ENCODE measurements at regions not wholly inside any gene's neighbourhood (a gene's known extent, or its start where the extent isn't known, plus 50 kb on each side); places are given as distances from the start of the nearest gene placed in this dataset.

DNA sequence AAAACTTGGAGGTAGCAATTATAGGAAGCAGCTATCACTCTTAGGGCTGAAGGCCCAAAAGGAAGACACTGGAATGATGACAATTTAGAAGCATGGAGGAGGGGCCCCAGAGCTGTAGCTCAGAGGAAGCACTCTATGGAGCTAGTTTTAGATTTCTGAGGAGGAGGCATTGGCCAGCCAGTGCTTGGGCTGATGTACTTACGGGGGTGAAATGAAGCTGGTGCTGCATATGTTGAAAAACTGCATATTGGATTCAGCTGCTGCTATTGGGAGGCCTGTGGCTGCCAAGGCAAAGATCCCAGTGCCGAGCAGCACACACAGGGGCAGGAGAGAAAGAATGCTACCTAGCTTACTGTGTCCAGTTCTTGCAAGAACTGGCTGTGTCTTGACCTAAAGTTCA lies 53.9 kb upstream of the HMHB1 start:
- no peaks in the 10 kb centered on the region for H3K9me3 Mint-ChIP-seq (ENCODE audit: low read depth)
- H3K36me3 Mint-ChIP-seq (ENCODE audit: insufficient read depth): no peaks in the 10 kb centered on the region
- TF ChIP-seq, protein P1, sequence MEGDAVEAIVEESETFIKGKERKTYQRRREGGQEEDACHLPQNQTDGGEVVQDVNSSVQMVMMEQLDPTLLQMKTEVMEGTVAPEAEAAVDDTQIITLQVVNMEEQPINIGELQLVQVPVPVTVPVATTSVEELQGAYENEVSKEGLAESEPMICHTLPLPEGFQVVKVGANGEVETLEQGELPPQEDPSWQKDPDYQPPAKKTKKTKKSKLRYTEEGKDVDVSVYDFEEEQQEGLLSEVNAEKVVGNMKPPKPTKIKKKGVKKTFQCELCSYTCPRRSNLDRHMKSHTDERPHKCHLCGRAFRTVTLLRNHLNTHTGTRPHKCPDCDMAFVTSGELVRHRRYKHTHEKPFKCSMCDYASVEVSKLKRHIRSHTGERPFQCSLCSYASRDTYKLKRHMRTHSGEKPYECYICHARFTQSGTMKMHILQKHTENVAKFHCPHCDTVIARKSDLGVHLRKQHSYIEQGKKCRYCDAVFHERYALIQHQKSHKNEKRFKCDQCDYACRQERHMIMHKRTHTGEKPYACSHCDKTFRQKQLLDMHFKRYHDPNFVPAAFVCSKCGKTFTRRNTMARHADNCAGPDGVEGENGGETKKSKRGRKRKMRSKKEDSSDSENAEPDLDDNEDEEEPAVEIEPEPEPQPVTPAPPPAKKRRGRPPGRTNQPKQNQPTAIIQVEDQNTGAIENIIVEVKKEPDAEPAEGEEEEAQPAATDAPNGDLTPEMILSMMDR (IDR thresholded peaks at IDR 0.05; ENCODE audit: unreplicated experiment): no peak
- no peak overlapping the region for H3K4me3 Mint-ChIP-seq (ENCODE audit: low read depth)
- no peak for DNase-seq (ENCODE audit: low spot score, unreplicated experiment)
- peaks cover 3% of the 10 kb centered on the region for H3K27me3 Mint-ChIP-seq
- H3K4me1 Mint-ChIP-seq (ENCODE audit: low read depth): no peaks in the 10 kb centered on the region
- no peak overlapping the region for H3K27ac Mint-ChIP-seq

GRCh38 chr5:143757116-143757515 lies 54.8 kb upstream of the HMHB1 start:
- Mint-ChIP-seq H3K36me3 (ENCODE audit: insufficient read depth) (no peaks in the 10 kb centered on the region), H3K4me1 (ENCODE audit: low read depth) (no peaks in the 10 kb centered on the region), H3K4me3 (ENCODE audit: low read depth) (no peak overlapping the region), H3K27ac (no peak overlapping the region), H3K9me3 (ENCODE audit: low read depth) (no peaks in the 10 kb centered on the region), H3K27me3 (peaks cover 3% of the 10 kb centered on the region)
- no peak for DNase-seq (ENCODE audit: low spot score, unreplicated experiment)
- TF ChIP-seq, protein P1 (IDR thresholded peaks at IDR 0.05; ENCODE audit: unreplicated experiment): no peak

GRCh38 chr5:143755966-143756365 lies 56.0 kb upstream of the HMHB1 start:
- Mint-ChIP-seq H3K27me3 (peaks cover 7% of the 10 kb centered on the region), H3K27ac (no peak overlapping the region)

DNA sequence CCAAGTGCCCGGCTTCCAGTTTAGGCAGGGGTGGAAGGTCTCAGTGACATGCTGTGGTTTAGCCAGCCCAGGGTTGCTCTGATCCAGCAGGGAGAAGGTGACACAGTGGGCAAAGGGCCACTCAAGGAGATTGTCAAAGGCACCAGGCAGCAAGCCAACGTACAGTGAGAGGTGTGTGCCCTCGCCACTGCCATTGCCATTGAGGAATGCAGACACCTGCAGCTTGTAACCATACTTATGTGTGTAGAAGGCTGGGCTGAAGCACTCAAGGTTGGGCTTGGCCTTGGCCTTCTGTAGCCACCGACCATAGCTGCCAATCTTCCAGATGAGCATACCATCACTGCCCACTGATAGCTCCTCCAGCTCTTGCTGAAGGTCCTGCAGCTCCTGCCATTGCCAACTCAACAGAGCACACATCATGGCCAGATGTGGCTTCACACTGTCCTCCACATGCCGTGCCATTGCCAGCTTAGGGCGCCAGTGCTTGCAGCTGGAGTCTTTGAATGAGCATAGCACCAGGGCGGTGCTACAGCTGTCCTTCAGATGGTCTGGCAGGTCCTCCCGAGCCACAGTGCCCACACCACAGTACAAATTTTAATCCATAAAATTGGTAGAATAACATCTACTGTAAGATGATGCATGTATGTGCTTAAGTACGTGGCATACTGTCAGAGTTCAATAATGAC lies 59.7 kb upstream of the HMHB1 start:
- no peak overlapping the region for H3K4me3 Mint-ChIP-seq (ENCODE audit: low read depth)
- H3K27ac Mint-ChIP-seq: no peak overlapping the region
- H3K27me3 Mint-ChIP-seq: peaks cover 13% of the 10 kb centered on the region
- TF ChIP-seq, protein P1 (IDR thresholded peaks at IDR 0.05; ENCODE audit: unreplicated experiment): no peak
- H3K9me3 Mint-ChIP-seq (ENCODE audit: low read depth): peaks cover 3% of the 10 kb centered on the region
- H3K36me3 Mint-ChIP-seq (ENCODE audit: insufficient read depth): no peaks in the 10 kb centered on the region
- peaks cover 7% of the 10 kb centered on the region for H3K4me1 Mint-ChIP-seq (ENCODE audit: low read depth)
- no peak for DNase-seq (ENCODE audit: low spot score, unreplicated experiment)

More at GRCh38 chr5:143755966-143756365, 56.0 kb upstream of the HMHB1 start:
- H3K9me3 Mint-ChIP-seq (ENCODE audit: low read depth): no peaks in the 10 kb centered on the region
- TF ChIP-seq, protein P1 (IDR thresholded peaks at IDR 0.05; ENCODE audit: unreplicated experiment): no peak
- no peaks in the 10 kb centered on the region for H3K36me3 Mint-ChIP-seq (ENCODE audit: insufficient read depth)
- no peaks in the 10 kb centered on the region for H3K4me1 Mint-ChIP-seq (ENCODE audit: low read depth)
- no peak for DNase-seq (ENCODE audit: low spot score, unreplicated experiment)
- no peak overlapping the region for H3K4me3 Mint-ChIP-seq (ENCODE audit: low read depth)

DNA sequence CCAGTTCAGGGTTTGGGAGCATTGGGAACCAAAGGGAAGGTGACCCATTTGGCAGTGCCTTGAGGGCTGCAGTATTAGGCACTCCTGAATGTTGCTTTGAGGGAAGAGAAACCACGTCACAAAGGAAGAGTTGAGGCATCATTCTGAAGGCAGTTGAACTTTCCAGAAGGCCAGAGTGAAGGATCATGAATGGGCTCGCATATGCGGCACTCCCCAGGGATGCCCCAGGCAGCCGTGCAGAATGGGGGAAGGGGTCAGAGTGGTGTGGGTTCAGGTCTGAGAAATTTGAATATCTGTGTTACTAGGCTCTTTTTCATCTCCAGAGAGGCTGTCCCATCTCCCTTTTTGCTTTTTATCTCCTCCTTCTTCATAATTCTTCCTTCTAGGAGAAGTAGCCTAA lies 60.6 kb upstream of the HMHB1 start:
- DNase-seq (ENCODE audit: low spot score, unreplicated experiment): no peak
- H3K36me3 Mint-ChIP-seq (ENCODE audit: insufficient read depth): no peaks in the 10 kb centered on the region
- H3K9me3 Mint-ChIP-seq (ENCODE audit: low read depth): peaks cover 3% of the 10 kb centered on the region
- H3K4me3 Mint-ChIP-seq (ENCODE audit: low read depth): no peak overlapping the region
- H3K27me3 Mint-ChIP-seq: peaks cover 13% of the 10 kb centered on the region
- peaks cover 7% of the 10 kb centered on the region for H3K4me1 Mint-ChIP-seq (ENCODE audit: low read depth)
- no peak overlapping the region for H3K27ac Mint-ChIP-seq
- TF ChIP-seq, protein P1 (IDR thresholded peaks at IDR 0.05; ENCODE audit: unreplicated experiment): no peak

Measured in progenitor cell of endocrine pancreas (in vitro differentiated cells).